EL (cell line): ENCODE measurements at regions not wholly inside any gene's neighbourhood (a gene's known extent, or its start where the extent isn't known, plus 50 kb on each side); places are given as distances from the start of the nearest gene placed in this dataset.
"Not testable (repeated sequence)": the region's sequence is repeated elsewhere in the genome, so short reads cannot be mapped to it uniquely, and the experiment has no call there.

Experiments
- DNase-seq: peaks from one replicate; pipeline ENCODE4 v3.0.0-alpha.2; 2016

- no peak for DNase-seq
Measured at GRCh38 chr2:217362286-217362685, 502.4 kb upstream of the TNP1 start.

GRCh38 chr2:217361483-217361880 lies 501.6 kb upstream of the TNP1 start:
- no peak for DNase-seq

GRCh38 chr2:217360781-217361482 lies 501.1 kb upstream of the TNP1 start:
- peak; percentile 92 for DNase-seq

- no peak for DNase-seq
Measured at GRCh38 chr2:217360111-217360510, 500.2 kb upstream of the TNP1 start.

GRCh38 chr2:217357886-217358620 lies 498.2 kb upstream of the TNP1 start:
- DNase-seq = no peak

GRCh38 chr2:217356781-217357180 lies 496.9 kb upstream of the TNP1 start:
- no peak for DNase-seq

- no peak for DNase-seq
Measured at GRCh38 chr2:217356142-217356541, 496.3 kb upstream of the TNP1 start.

GRCh38 chr2:217353591-217353990 lies 493.7 kb upstream of the TNP1 start:
- DNase-seq = no peak

- DNase-seq = no peak
Measured at GRCh38 chr2:217351378-217351777, 491.5 kb upstream of the TNP1 start.

GRCh38 chr2:217349251-217349650 lies 489.4 kb upstream of the TNP1 start:
- DNase-seq = no peak

- not testable (repeated sequence) for DNase-seq
Measured at GRCh38 chr2:217347630-217348029, 487.8 kb upstream of the TNP1 start.

GRCh38 chr2:217346043-217346442 lies 486.2 kb upstream of the TNP1 start:
- not testable (repeated sequence) for DNase-seq

GRCh38 chr2:217340899-217341298 lies 481.0 kb upstream of the TNP1 start:
- no peak for DNase-seq

GRCh38 chr2:217340176-217340575 lies 480.3 kb upstream of the TNP1 start:
- no peak for DNase-seq

GRCh38 chr2:217339753-217340152 lies 479.9 kb upstream of the TNP1 start:
- no peak for DNase-seq

GRCh38 chr2:217338306-217338916 lies 478.5 kb upstream of the TNP1 start:
- peak; percentile 85 for DNase-seq

GRCh38 chr2:217337771-217338170 lies 477.9 kb upstream of the TNP1 start:
- DNase-seq = peak; percentile 39

- no peak for DNase-seq
Measured at GRCh38 chr2:217336694-217337093, 476.8 kb upstream of the TNP1 start.

GRCh38 chr2:217335341-217335966 lies 475.6 kb upstream of the TNP1 start:
- DNase-seq = peak; percentile 21

GRCh38 chr2:217334561-217334960 lies 474.7 kb upstream of the TNP1 start:
- no peak for DNase-seq

- DNase-seq = no peak
Measured at GRCh38 chr2:217332866-217333265, 473.0 kb upstream of the TNP1 start.

- no peak for DNase-seq
Measured at GRCh38 chr2:217332417-217332791, 472.5 kb upstream of the TNP1 start.

GRCh38 chr2:217331523-217332416 lies 471.9 kb upstream of the TNP1 start:
- peak; percentile 94 for DNase-seq
